Activated B cell treated with CpG ODN at 0.5 μM for 24 hours (primary cell): ENCODE measurements at regions not wholly inside any gene's neighbourhood (a gene's known extent, or its start where the extent isn't known, plus 50 kb on each side); places are given as distances from the start of the nearest gene placed in this dataset.

ENCODE experiments used
- ATAC-seq: fragments of 200-7000 bp; cut with Tn5 transposase; one replicate; pipeline ENCODE4 v1.10.0; 2021; ENCODE audit warnings: low read depth, mild to moderate bottlenecking, moderate library complexity
- CTCF ChIA-PET: fragments of 350-600 bp; sonication (Branson Sonifier 250); formaldehyde crosslinking; loops from one replicate; lab custom pipeline; 2021; ENCODE audit warnings: antibody characterized with exemption; lab: Charles Lee
- POLR2A ChIA-PET: fragments of 350-600 bp; sonication (Branson Sonifier 250); formaldehyde crosslinking; loops from one replicate; lab custom pipeline; 2021; ENCODE audit warnings: antibody characterized with exemption; lab: Charles Lee
- DNase-seq: peaks from one replicate; pipeline ENCODE4 v3.0.0; 2022
- H3K27ac Mint-ChIP-seq: one replicate; pipeline ENCODE4 v1.8.0; 2020; ENCODE audit warnings: mixed read lengths
- H3K27me3 Mint-ChIP-seq: one replicate; pipeline ENCODE4 v1.8.0; 2021; ENCODE audit warnings: mixed read lengths
- H3K36me3 Mint-ChIP-seq: one replicate; pipeline ENCODE4 v1.8.0; 2021; ENCODE audit warnings: low read depth, mixed read lengths
- H3K4me1 Mint-ChIP-seq: one replicate; pipeline ENCODE4 v1.8.0; 2021; ENCODE audit warnings: mixed read lengths
- H3K4me3 Mint-ChIP-seq: one replicate; pipeline ENCODE4 v1.8.0; 2020; ENCODE audit warnings: mild to moderate bottlenecking, mixed read lengths
- H3K9me3 Mint-ChIP-seq: one replicate; pipeline ENCODE4 v1.8.0; 2020; ENCODE audit warnings: mixed read lengths
- intact Hi-C: fragments of 100-400 bp; cut with micrococcal nuclease; formaldehyde crosslinking; loops from one replicate; pipeline ENCODE4 v1.15.1; 2024
- TF ChIP-seq, protein P1 (sequence below): fragments of 200-600 bp; IDR thresholded peaks from one replicate; pipeline ENCODE4 v1.8.0; 2022; ENCODE audit warnings: antibody characterized with exemption, mild to moderate bottlenecking

- POLR2A ChIA-PET, result no interaction called here
- peaks cover 4% of the 10 kb centered on the region for H3K27me3 Mint-ChIP-seq
- no peaks in the 10 kb centered on the region for H3K4me1 Mint-ChIP-seq
- no peak overlapping the region for H3K4me3 Mint-ChIP-seq
- CTCF ChIA-PET, result no interaction called here
- DNase-seq (no peak), ATAC-seq (no peak)
- H3K9me3 Mint-ChIP-seq, result no peaks in the 10 kb centered on the region
- intact Hi-C loops, result no loop called here
- no peak overlapping the region for H3K27ac Mint-ChIP-seq
- no peaks in the 10 kb centered on the region for H3K36me3 Mint-ChIP-seq
- TF ChIP-seq, protein P1, sequence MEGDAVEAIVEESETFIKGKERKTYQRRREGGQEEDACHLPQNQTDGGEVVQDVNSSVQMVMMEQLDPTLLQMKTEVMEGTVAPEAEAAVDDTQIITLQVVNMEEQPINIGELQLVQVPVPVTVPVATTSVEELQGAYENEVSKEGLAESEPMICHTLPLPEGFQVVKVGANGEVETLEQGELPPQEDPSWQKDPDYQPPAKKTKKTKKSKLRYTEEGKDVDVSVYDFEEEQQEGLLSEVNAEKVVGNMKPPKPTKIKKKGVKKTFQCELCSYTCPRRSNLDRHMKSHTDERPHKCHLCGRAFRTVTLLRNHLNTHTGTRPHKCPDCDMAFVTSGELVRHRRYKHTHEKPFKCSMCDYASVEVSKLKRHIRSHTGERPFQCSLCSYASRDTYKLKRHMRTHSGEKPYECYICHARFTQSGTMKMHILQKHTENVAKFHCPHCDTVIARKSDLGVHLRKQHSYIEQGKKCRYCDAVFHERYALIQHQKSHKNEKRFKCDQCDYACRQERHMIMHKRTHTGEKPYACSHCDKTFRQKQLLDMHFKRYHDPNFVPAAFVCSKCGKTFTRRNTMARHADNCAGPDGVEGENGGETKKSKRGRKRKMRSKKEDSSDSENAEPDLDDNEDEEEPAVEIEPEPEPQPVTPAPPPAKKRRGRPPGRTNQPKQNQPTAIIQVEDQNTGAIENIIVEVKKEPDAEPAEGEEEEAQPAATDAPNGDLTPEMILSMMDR, result no peak
These were observed 66.2 kb upstream of the ONECUT1 start for GRCh38 chr15:52856286-52856685.

DNA sequence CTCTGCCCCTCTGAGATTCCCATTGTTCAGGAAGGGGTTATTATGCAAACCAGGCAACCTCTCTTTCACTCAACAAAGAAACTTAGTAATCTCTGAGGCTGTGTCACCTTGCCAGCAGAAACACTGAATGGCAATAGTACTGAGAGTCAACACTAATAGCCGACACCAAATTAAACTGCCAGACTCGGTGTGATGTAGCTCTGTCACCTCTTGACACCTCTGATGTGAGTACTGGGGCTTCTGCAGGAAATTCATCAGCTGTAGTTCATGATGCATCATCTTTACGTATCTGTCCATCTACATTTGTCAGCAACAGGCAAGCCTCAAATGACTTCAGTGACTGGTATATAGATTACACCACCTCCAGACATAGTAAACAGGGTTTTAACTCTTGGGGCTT is 65.0 kb upstream of the ONECUT1 start:
- POLR2A ChIA-PET, result no interaction called here
- ATAC-seq, result no peak
- intact Hi-C loops, result no loop called here

GRCh38 chr15:52844823-52845222 is 54.7 kb upstream of the ONECUT1 start:
- POLR2A ChIA-PET, result no interaction called here
- H3K36me3 Mint-ChIP-seq, result no peaks in the 10 kb centered on the region
- TF ChIP-seq, protein P1, result no peak
- H3K27me3 Mint-ChIP-seq, result peaks cover 24% of the 10 kb centered on the region
- H3K4me3 Mint-ChIP-seq, result no peak overlapping the region
- no peak overlapping the region for H3K27ac Mint-ChIP-seq
- CTCF ChIA-PET, result no interaction called here
- intact Hi-C loops, result no loop called here
- H3K4me1 Mint-ChIP-seq, result no peaks in the 10 kb centered on the region
- no peak for ATAC-seq
- H3K9me3 Mint-ChIP-seq, result peaks cover 3% of the 10 kb centered on the region
- no peak for DNase-seq

More for the DNA sequence above, 65.0 kb upstream of the ONECUT1 start:
- Mint-ChIP-seq H3K36me3 (no peaks in the 10 kb centered on the region), H3K4me3 (no peak overlapping the region), H3K9me3 (no peaks in the 10 kb centered on the region), H3K27ac (no peak overlapping the region), H3K4me1 (no peaks in the 10 kb centered on the region), H3K27me3 (peaks cover 7% of the 10 kb centered on the region)
- CTCF ChIA-PET, result no interaction called here
- TF ChIP-seq, protein P1, result no peak
- DNase-seq, result no peak
